ENCODE measurements at regions not wholly inside any gene's neighbourhood (a gene's known extent, or its start where the extent isn't known, plus 50 kb on each side); places are given as distances from the start of the nearest gene placed in this dataset.
"Not testable (repeated sequence)": the region's sequence is repeated elsewhere in the genome, so short reads cannot be mapped to it uniquely, and the experiment has no call there.

GRCh38 chrX:133483771-133484170 is 68.5 kb upstream of the GPC4 start:
- H3K27ac ChIP-seq (ENCODE audit: low read depth in 2 of 2, low read length in 2 of 2); H3K9ac ChIP-seq (ENCODE audit: low read length in 3 of 3); intact Hi-C loops (cut with DNase I); H3K27me3 ChIP-seq (ENCODE audit: control insufficient read depth, insufficient read depth, low read length); H3K36me3 ChIP-seq (ENCODE audit: control insufficient read depth in 2 of 3, insufficient read depth in 3 of 3, low read length in 3 of 3); H3K9me3 ChIP-seq (ENCODE audit: control insufficient read depth in 2 of 3, insufficient read depth in 1 of 3, low read length in 3 of 3); H3K4me1 ChIP-seq (ENCODE audit: control insufficient read depth in 2 of 3, insufficient read depth in 2 of 3, low read depth in 1 of 3, low read length in 3 of 3); FAIRE-seq; H3K4me3 ChIP-seq (ENCODE audit: low read length in 3 of 3); DNase-seq: not testable (repeated sequence)

- FAIRE-seq, result no peak
These were observed 67.0 kb upstream of the GPC4 start for GRCh38 chrX:133482056-133482952.

GRCh38 chrX:133477986-133478385 is 62.7 kb upstream of the GPC4 start:
- Histone ChIP-seq H3K27ac (ENCODE audit: low read depth in 2 of 2, low read length in 2 of 2) (no peak overlapping the region), H3K27me3 (ENCODE audit: control insufficient read depth, insufficient read depth, low read length) (peaks cover 2% of the 10 kb centered on the region), H3K9ac (ENCODE audit: low read length in 3 of 3) (no peak overlapping the region), H3K36me3 (ENCODE audit: control insufficient read depth in 2 of 3, insufficient read depth in 3 of 3, low read length in 3 of 3) (no peaks in the 10 kb centered on the region), H3K4me3 (ENCODE audit: low read length in 3 of 3) (no peak overlapping the region), H3K9me3 (ENCODE audit: control insufficient read depth in 2 of 3, insufficient read depth in 1 of 3, low read length in 3 of 3) (no peaks in the 10 kb centered on the region), H3K4me1 (ENCODE audit: control insufficient read depth in 2 of 3, insufficient read depth in 2 of 3, low read depth in 1 of 3, low read length in 3 of 3) (no peaks in the 10 kb centered on the region)
- no peak for TF ChIP-seq CTCF (IDR thresholded peaks at IDR 0.05; ENCODE audit: borderline replicate concordance, extremely low read depth, insufficient read depth)
- intact Hi-C loops (cut with DNase I), result no loop called here
- FAIRE-seq (no peak), DNase-seq (no peak)

More at GRCh38 chrX:133482056-133482952, 67.0 kb upstream of the GPC4 start:
- no peak for TF ChIP-seq CTCF (IDR thresholded peaks at IDR 0.05; ENCODE audit: borderline replicate concordance, extremely low read depth, insufficient read depth)
- H3K9me3 ChIP-seq (ENCODE audit: control insufficient read depth in 2 of 3, insufficient read depth in 1 of 3, low read length in 3 of 3), result no peaks in the 10 kb centered on the region
- H3K4me3 ChIP-seq (ENCODE audit: low read length in 3 of 3), result no peak overlapping the region
- H3K27ac ChIP-seq (ENCODE audit: low read depth in 2 of 2, low read length in 2 of 2), result no peak overlapping the region
- intact Hi-C loops (cut with DNase I), result no loop called here
- H3K36me3 ChIP-seq (ENCODE audit: control insufficient read depth in 2 of 3, insufficient read depth in 3 of 3, low read length in 3 of 3), result no peaks in the 10 kb centered on the region
- H3K27me3 ChIP-seq (ENCODE audit: control insufficient read depth, insufficient read depth, low read length), result peaks cover 2% of the 10 kb centered on the region
- H3K4me1 ChIP-seq (ENCODE audit: control insufficient read depth in 2 of 3, insufficient read depth in 2 of 3, low read depth in 1 of 3, low read length in 3 of 3), result no peaks in the 10 kb centered on the region
- DNase-seq, result no peak
- no peak overlapping the region for H3K9ac ChIP-seq (ENCODE audit: low read length in 3 of 3)

- no peak for TF ChIP-seq CTCF (IDR thresholded peaks at IDR 0.05; ENCODE audit: borderline replicate concordance, extremely low read depth, insufficient read depth)
- Histone ChIP-seq H3K9me3 (ENCODE audit: control insufficient read depth in 2 of 3, insufficient read depth in 1 of 3, low read length in 3 of 3) (no peaks in the 10 kb centered on the region), H3K27ac (ENCODE audit: low read depth in 2 of 2, low read length in 2 of 2) (no peak overlapping the region), H3K9ac (ENCODE audit: low read length in 3 of 3) (no peak overlapping the region), H3K27me3 (ENCODE audit: control insufficient read depth, insufficient read depth, low read length) (peaks cover 2% of the 10 kb centered on the region), H3K36me3 (ENCODE audit: control insufficient read depth in 2 of 3, insufficient read depth in 3 of 3, low read length in 3 of 3) (no peaks in the 10 kb centered on the region), H3K4me1 (ENCODE audit: control insufficient read depth in 2 of 3, insufficient read depth in 2 of 3, low read depth in 1 of 3, low read length in 3 of 3) (no peaks in the 10 kb centered on the region), H3K4me3 (ENCODE audit: low read length in 3 of 3) (no peak overlapping the region)
- FAIRE-seq, result no peak
- DNase-seq, result no peak
- intact Hi-C loops (cut with DNase I), result no loop called here
These were observed 60.7 kb upstream of the GPC4 start for GRCh38 chrX:133475953-133476352.

Data from kidney (tissue), 13 donors.